NCI-H748 (cell line): ENCODE measurements at regions not wholly inside any gene's neighbourhood (a gene's known extent, or its start where the extent isn't known, plus 50 kb on each side); places are given as distances from the start of the nearest gene placed in this dataset.
A peak's percentile ranks its signal among the peaks of the same experiment; 100 is the strongest.

Experiments
- DNase-seq: peaks from one replicate; lab custom pipeline; 2025; ENCODE audit not compliant: unreplicated experiment; lab: John Stamatoyannopoulos, UW

DNA sequence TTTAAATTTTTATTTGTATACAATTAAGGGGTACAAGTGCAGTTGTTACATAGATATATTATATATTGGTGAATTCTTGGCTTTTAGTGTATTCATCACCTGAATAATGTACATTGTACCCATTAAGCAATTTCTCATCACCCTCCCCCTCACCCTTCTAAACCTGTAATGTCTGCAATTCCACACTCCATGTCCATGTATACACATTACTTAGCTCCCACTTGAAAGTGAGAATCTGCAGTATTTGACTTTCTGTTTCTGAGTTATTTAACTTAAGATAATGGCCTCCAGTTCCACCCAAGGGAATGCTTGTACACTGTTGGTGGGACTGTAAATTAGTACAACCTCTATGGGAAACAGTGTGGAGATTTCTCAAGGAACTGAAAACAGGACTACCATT, 383.2 kb upstream of the KCNMB2 start:
- DNase-seq = no peak

DNA sequence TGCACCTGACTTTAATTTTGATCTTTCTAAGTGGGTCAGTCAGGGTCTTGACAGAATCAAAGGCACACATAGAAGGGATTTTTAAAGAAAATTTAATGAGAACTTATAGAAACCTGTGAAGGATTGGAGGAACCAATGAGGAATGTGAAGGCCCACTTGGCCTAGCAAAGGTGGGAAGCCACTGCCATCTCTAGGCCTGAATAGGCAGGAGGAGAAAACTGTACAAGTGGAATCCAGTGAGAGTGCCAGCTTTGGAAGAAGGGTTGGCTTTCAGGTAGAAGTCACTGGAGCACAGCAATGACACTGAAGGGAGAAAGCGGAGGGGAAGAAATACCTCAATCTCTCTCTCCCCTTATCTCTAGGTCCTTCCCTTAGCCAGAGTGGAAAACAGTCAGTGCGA, 380.7 kb upstream of the KCNMB2 start:
- DNase-seq = peak; percentile 3

GRCh38 chr3:178156301-178156700, 379.9 kb upstream of the KCNMB2 start:
- no peak for DNase-seq

GRCh38 chr3:178159691-178160220, 376.5 kb upstream of the KCNMB2 start:
- DNase-seq = peak; percentile 9

- no peak for DNase-seq
Observed at GRCh38 chr3:178169421-178169820, 366.8 kb upstream of the KCNMB2 start.

GRCh38 chr3:178170698-178171535, 365.3 kb upstream of the KCNMB2 start:
- no peak for DNase-seq

DNA sequence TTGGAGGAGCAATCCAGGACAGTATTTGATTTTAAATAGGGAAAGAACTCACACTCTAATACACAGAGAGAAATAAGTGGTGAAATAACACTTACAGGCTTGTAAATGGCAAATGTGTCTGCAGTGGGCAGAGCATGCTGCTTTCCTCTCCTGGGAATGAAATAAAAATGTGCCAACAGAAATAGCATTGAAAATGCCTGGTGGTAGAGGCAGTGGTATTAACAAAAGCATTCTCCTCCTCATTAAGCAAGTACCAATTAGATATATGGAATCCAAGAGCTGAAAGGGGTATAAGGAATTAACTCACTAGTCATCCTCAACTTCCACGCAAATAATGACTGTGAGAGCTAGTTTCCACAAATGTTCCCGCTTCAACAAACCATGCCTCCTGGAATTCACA, 364.1 kb upstream of the KCNMB2 start:
- DNase-seq = no peak

DNA sequence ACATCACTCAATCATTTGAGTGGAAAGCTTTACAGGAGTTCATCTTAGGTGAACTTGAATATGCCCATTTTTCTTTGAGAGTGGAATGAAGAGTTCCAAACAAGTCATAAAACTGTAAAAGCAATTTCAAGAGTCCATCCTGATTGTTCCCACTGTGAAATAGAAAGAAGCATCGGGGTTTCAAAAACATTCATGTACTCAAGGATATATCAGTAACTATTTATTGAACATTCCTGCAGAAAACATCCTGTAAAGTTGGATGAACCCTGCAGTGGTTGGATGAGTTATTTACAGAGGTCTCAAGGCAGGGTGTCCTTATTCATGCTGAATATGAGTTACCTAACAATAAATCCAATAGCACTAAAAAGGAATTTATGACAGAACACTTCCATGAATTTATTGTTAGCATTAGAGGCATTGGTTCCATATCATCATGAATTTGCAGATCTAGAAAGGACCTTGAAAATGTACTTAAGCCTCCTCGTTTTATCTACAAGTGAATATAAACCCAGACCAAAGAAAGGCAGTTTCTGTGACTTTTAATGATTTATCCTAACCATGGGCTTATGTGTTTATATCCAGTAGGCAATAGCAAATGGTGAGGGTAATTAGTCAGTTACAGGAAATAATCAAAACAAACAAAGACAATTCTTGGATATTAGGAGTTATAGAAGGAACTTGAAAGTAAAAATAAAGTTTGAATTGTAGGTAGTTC, 361.9 kb upstream of the KCNMB2 start:
- DNase-seq = no peak

- DNase-seq = no peak
Observed at GRCh38 chr3:178181088-178181487, 355.1 kb upstream of the KCNMB2 start.

- no peak for DNase-seq
Observed at GRCh38 chr3:178181784-178182183, 354.5 kb upstream of the KCNMB2 start.

- DNase-seq = peak; percentile 2
Observed at GRCh38 chr3:178182337-178182779, 353.9 kb upstream of the KCNMB2 start.

GRCh38 chr3:178184833-178185232, 351.4 kb upstream of the KCNMB2 start:
- DNase-seq = no peak

GRCh38 chr3:178186666-178187065, 349.6 kb upstream of the KCNMB2 start:
- no peak for DNase-seq

DNA sequence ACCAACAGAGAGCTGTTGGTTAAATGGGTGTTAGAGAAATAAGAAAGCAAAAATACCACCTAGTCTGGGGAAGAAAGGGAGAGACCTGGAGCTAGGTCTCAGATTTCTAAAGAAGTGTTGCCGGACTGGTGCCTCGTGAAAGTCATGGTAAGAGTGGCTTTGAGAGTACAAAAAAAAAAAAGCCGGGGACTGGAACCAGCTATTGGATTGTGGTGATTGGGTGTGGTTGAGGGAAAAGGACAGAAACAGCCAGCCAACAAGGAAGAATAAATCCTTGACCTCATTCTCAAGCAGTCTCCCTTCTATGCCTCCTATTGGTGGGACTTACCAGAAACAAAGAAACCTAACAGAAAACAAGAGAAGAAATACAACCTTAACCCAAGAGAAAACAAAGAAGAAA, 346.4 kb upstream of the KCNMB2 start:
- DNase-seq = no peak

GRCh38 chr3:178193846-178194245, 342.4 kb upstream of the KCNMB2 start:
- DNase-seq = no peak

DNA sequence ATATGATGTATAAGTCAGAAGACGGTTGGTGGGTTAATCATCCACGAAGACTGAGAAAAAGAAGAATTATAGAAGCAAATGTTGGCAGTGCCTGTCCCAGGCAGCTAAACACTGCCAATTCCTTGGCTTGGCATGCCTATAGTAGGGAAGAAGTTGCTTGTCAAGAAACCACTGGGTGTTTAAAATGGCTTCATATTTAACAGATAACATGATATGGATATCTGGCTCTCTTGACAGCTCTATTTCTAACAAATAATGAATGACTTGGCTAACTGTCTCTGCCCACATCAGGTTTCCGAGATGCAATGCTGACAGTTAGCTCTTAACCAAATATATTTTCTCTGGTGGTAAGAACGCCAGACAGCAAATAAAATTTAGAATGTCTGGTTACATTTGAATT, 341.7 kb upstream of the KCNMB2 start:
- DNase-seq = no peak

- no peak for DNase-seq
Observed at GRCh38 chr3:178195824-178196223, 340.4 kb upstream of the KCNMB2 start.

- DNase-seq = no peak
Observed at GRCh38 chr3:178198329-178198728, 337.9 kb upstream of the KCNMB2 start.

GRCh38 chr3:178200316-178200715, 335.9 kb upstream of the KCNMB2 start:
- no peak for DNase-seq

DNA sequence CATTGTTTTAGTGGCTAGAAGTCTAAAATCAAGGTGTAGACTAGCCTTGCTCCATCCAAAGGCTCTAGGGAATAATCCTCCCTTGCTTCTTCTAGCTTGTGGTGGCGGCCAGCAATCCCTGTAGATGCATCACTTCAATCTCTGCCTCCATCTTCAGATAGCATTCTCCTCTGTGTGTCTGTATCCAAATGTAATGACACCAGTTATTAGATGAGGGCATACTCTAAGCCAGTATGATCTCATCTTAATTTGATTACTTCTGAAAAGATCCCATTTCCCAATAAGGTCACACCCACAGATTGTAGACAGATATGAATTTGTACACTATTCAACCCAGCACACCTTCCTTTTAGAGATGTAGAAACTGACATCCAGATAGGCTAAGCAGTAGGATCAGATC, 334.5 kb upstream of the KCNMB2 start:
- DNase-seq = peak; percentile 30

DNA sequence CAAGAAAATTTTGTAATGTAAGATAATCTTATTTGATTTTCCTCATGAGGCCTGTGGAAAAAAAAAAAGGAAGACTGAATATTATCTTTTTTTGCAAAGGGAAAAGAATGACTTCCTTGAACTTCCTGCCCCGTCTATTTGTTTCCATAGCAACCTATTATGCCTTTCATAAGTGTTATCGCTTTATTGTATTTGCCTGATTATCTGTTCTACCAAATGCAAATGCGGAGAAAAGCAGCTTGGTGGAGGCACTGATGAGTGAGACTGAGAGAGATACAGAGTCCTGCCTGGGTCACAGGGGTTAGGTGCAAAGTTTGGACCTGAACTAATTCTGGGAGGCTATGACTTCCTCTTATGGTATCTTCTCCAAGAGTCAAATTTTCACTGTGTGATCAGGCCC, 334.0 kb upstream of the KCNMB2 start:
- DNase-seq = peak; percentile 80

DNA sequence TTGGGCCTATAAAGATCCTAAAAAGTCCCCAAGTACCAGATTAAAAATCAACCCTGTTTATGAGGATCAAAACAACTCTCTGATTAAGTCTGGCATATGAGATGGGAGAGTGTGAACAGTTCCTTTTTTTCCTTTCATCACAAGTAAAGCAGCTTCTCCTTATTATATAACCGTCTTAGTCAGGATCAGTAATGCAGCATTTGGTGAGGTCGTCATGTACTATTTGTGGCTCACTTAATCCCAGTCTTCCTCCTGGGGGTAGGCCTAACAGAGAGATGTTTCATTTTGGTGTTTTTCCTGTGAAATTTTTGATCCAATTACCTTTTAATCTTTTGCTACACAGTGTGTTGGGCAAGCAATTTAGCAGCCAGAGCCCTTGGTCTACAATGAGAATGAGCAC, 333.1 kb upstream of the KCNMB2 start:
- no peak for DNase-seq
